Left lung (tissue), 4 donors: ENCODE measurements at regions not wholly inside any gene's neighbourhood (a gene's known extent, or its start where the extent isn't known, plus 50 kb on each side); places are given as distances from the start of the nearest gene placed in this dataset.
"Not testable (repeated sequence)": the region's sequence is repeated elsewhere in the genome, so short reads cannot be mapped to it uniquely, and the experiment has no call there.

ENCODE experiments used
- ATAC-seq: fragments of 200-7000 bp; cut with Tn5 transposase; one replicate; pipeline ENCODE4 v1.9.1; 2020; ENCODE audit warnings: moderate library complexity
- DNase-seq, 4 donors: peaks; one replicate each; pipeline ENCODE4 v3.0.0-alpha.2; 2013 to 2020
- H3K27ac ChIP-seq, 2 donors: fragments of 200-600 bp; sonication (generic) in 1 of 2; one replicate each; pipeline versions ENCODE4 v1.5.0 to v1.8.0; 2020 to 2021
- H3K27me3 ChIP-seq, 2 donors: fragments of 200-600 bp; sonication (generic) in 1 of 2; one replicate each; pipeline versions ENCODE4 v1.5.0 to v1.8.0; 2020 to 2021
- H3K36me3 ChIP-seq, 2 donors: fragments of 200-600 bp; sonication (generic) in 1 of 2; one replicate each; pipeline versions ENCODE4 v1.5.0 to v1.8.0; 2020 to 2021
- H3K4me1 ChIP-seq, 2 donors: fragments of 200-600 bp; one replicate each; pipeline ENCODE4 v1.8.0; 2021
- H3K4me3 ChIP-seq, 2 donors: fragments of 200-600 bp; sonication (generic) in 1 of 2; one replicate each; pipeline versions ENCODE4 v1.5.0 to v1.8.0; 2020 to 2021; ENCODE audit warnings: mild to moderate bottlenecking in 1 of 2
- H3K9me3 ChIP-seq, 2 donors: fragments of 200-600 bp; sonication (generic) in 1 of 2; one replicate each; pipeline versions ENCODE4 v1.5.0 to v1.8.0; 2020 to 2021
- intact Hi-C, 2 donors: fragments of 100-400 bp; cut with DNase I; formaldehyde crosslinking; loops; one replicate each; pipeline versions ENCODE4 v1.11.2 to v1.14.2; 2022
- donor health status: DM: no; HTN: yes; CAD: no.
- donor health status: DM: no; HTN: no; CAD: no.

DNA sequence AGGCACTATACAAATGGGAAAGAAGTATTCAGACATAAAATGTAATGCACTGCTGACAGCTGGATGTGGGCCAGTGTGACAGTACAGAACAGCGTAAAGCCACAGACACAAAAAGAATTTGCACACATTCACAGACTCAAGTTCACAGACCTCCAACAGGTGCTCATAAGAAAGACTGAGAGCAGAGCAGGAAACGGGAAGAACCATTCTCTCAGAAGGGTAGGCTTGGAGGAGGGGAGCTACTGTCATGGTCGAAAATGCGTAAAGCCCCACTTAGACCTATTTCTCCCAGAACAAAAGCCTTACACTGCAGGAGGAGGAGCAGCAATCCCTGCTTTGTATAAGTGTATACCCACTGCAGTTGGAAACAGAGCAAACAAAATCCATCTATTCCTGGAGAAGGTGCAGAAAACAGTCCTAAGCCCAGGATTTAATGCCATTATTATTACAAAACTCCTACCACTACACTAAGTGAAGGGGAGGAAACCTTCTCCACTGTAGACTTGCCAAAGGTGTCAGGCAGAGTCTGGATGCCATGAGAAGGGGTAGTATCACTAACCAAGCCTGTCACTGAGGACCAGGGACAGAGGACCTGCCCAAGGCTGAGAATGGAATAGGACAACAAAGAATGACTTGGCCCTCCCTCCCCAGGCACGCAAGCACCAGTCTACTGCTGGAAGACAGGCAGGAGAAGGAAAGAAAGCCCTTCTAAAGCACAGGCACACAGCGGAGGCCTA is 103.0 kb upstream of the FAM25C start:
- ATAC-seq, H3K4me1 ChIP-seq, H3K36me3 ChIP-seq, DNase-seq, H3K9me3 ChIP-seq, intact Hi-C loops, H3K27me3 ChIP-seq, H3K4me3 ChIP-seq, H3K27ac ChIP-seq: not testable (repeated sequence)

DNA sequence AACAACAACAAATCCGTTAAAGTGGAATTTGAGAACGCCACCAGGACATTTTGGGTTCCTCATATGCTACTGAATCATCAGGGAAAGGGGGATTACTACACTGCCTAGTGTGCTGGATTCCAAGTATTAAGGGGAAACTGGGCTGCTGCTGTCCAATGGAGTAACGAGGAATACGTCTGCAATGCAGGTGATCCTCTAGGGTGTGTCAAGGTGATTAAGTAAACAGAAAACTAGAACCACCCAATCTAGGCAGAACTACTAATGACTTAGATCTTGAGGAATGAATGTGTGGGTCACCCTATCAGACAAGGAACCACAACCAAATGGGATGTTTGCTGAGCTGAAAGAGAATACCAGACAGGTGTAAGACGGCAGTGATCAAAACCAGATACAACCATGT is 99.3 kb upstream of the FAM25C start:
- H3K27ac ChIP-seq, ATAC-seq, DNase-seq, H3K27me3 ChIP-seq, intact Hi-C loops, H3K9me3 ChIP-seq, H3K4me1 ChIP-seq, H3K4me3 ChIP-seq, H3K36me3 ChIP-seq: not testable (repeated sequence)

DNA sequence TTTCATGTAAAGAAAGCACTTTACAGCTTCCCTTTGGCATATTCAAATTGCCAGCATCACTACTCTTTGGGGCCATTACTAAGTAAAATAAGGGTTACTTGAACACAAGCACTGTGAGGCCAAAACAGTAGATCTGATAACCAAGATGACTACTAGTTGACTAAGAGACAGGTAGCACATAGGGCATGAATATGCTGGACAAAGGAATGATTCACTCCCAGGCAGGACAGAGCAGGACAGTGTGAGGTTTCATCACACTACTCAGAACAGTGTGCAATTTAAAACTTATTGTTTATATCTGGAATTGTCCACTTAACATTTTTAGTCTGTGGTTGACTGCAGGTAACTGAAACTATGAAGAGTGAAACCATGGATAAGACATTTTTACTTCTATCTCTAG is 91.1 kb upstream of the FAM25C start:
- H3K4me3 ChIP-seq, intact Hi-C loops, H3K27ac ChIP-seq, H3K4me1 ChIP-seq, DNase-seq, H3K27me3 ChIP-seq, ATAC-seq, H3K9me3 ChIP-seq, H3K36me3 ChIP-seq: not testable (repeated sequence)

DNA sequence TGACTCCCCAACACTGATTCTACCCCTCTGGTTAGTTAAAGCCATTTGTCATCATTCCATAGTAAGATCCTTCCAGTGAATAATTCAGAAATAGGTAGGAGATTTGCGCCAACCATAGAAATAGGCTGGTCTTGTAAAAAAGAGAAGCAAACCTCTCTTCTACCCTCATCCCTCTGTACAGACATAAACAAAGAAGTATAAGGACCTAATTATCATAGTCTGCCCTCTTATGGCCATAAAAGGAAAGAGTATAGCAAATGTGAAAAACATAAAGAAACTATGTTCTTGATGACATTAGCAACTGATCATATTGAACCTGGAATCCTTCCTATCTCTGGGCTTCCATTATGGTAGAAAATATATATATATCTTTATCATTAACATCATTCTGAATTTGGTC is 88.5 kb upstream of the FAM25C start:
- H3K36me3 ChIP-seq, H3K27ac ChIP-seq, ATAC-seq, H3K9me3 ChIP-seq, H3K4me1 ChIP-seq, H3K4me3 ChIP-seq, H3K27me3 ChIP-seq, intact Hi-C loops, DNase-seq: not testable (repeated sequence)

DNA sequence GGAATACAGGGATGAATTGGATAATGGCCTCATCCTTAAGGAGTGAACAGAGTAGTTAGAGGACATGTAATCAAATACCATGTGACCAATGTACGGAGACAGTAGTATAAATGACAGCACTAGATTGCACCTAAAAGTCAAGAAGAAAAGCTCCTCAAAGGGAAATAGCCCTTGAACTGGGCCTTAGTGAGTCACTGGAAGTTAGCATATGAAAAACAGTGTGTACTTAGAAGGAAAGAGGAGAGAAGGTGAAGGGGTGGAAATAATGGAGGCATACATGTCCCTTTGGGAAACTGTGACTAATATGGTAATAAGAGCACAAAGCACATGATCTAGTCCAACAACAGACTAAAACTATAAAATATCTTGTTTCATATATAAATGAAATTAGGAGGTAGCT is 84.9 kb upstream of the FAM25C start:
- H3K9me3 ChIP-seq, ATAC-seq, intact Hi-C loops, H3K4me3 ChIP-seq, H3K4me1 ChIP-seq, H3K36me3 ChIP-seq, H3K27me3 ChIP-seq, H3K27ac ChIP-seq, DNase-seq: not testable (repeated sequence)

DNA sequence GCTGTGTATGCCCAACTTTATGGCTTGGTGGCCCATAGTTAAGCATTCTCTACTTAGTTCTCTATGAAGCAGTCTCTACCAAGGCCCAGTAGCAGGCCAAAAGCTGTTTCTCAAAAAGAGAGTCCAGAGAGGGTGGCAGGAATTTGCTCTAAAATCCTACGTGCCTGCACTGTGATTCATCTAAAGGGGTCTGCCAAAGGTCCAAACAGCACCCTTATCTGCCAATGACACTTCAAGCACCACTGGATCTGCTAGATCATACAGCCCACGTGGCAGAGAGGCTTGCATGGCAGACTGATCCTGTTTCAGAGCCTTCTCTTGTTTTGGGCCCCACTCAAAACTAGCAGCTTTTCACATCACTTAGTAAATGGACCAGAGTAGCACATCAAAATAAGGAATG is 71.6 kb upstream of the FAM25C start:
- H3K27ac ChIP-seq, H3K36me3 ChIP-seq, H3K27me3 ChIP-seq, ATAC-seq, DNase-seq, H3K4me3 ChIP-seq, intact Hi-C loops, H3K4me1 ChIP-seq, H3K9me3 ChIP-seq: not testable (repeated sequence)

DNA sequence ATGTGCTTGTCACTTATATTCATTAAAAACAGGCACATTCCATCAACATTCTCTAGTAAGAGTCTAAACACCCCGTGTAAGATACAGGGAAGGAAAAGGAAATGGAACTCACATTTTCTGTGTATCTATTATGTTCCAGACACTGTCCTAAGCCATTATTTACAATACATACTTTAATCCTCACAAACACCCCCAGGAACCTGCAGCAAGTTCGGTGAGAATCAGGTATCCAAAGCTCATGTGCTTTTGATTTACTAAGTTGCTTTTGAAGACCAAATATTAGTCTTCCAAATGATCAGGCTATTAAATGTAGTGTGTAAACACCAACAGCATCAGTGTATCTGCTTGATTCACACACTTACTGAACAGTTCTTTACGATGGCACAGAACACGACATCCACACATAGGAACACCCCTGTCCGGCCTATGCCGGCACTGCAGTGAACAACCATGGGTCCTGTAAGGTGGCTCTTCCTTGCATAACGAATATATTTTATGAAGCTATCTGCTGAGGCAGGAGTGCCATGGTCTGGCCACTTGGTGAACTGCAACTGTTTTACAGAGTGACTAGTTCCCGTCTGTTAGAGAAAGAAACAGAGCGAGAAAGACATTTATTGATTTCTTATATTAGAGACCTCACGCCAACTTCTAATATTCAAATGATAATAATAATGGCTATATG is 64.5 kb upstream of the FAM25C start:
- H3K27ac ChIP-seq, H3K9me3 ChIP-seq, H3K27me3 ChIP-seq, H3K4me3 ChIP-seq, H3K4me1 ChIP-seq, DNase-seq, intact Hi-C loops, H3K36me3 ChIP-seq: not testable (repeated sequence)
- ATAC-seq = peak; percentile 100

DNA sequence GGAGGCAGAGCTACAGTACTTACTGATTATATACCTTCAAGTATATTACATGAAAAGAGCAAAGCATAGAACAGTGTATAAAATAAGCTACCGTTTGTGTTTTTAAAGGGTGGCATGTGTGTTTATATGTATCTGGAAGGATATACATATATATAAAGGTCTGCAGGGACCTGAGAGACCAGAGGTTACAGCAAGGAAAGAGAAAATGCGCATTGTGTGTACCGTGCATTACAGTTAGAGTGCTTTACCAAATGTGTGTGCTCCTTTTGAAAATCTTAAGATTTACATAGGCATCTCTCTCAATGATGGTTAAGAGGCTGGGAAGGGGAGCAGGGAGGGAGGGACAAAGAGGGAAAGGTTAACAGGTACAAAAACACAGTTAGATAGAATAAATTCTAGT is 55.8 kb upstream of the FAM25C start:
- DNase-seq, H3K36me3 ChIP-seq, H3K4me3 ChIP-seq, H3K4me1 ChIP-seq, intact Hi-C loops, H3K27me3 ChIP-seq, H3K9me3 ChIP-seq, ATAC-seq, H3K27ac ChIP-seq: not testable (repeated sequence)
